ENCODE measurements at regions not wholly inside any gene's neighbourhood (a gene's known extent, or its start where the extent isn't known, plus 50 kb on each side); places are given as distances from the start of the nearest gene placed in this dataset. TPM values are rescaled to one million over a fixed set of nuclear protein-coding genes. Genes with fewer than 3 reads are reported as not detected.

Small RNAs in the stretch of these regions (small RNA-seq; reads per million reads assigned to genes)
- gene RF00477 (ENCODE audit: insufficient read depth): not detected
- gene RNU6-44P (ENCODE audit: insufficient read depth): not detected

Measured in H1 (cell line).